ENCODE measurements at regions not wholly inside any gene's neighbourhood (a gene's known extent, or its start where the extent isn't known, plus 50 kb on each side); places are given as distances from the start of the nearest gene placed in this dataset.

- DNase-seq, result no peak
These were observed 393.5 kb downstream of the BRINP1 start for GRCh38 chr9:118975736-118976135.

- no peak for DNase-seq
These were observed 393.1 kb downstream of the BRINP1 start for GRCh38 chr9:118976160-118976559.

GRCh38 chr9:118984607-118985006 is 384.6 kb downstream of the BRINP1 start:
- DNase-seq, result no peak

- no peak for DNase-seq
These were observed 383.4 kb downstream of the BRINP1 start for GRCh38 chr9:118985851-118986250.

- DNase-seq, result no peak
These were observed 382.1 kb downstream of the BRINP1 start for GRCh38 chr9:118987167-118987566.

GRCh38 chr9:118990949-118991348 is 378.3 kb downstream of the BRINP1 start:
- no peak for DNase-seq

- DNase-seq, result no peak
These were observed 377.6 kb downstream of the BRINP1 start for GRCh38 chr9:118991366-118992285.

GRCh38 chr9:118992813-118993794 is 376.1 kb downstream of the BRINP1 start:
- DNase-seq, result no peak

GRCh38 chr9:118993965-118994364 is 375.3 kb downstream of the BRINP1 start:
- DNase-seq, result no peak

GRCh38 chr9:119002491-119002890 is 366.7 kb downstream of the BRINP1 start:
- no peak for DNase-seq

- no peak for DNase-seq
These were observed 366.0 kb downstream of the BRINP1 start for GRCh38 chr9:119003201-119003611.

- no peak for DNase-seq
These were observed 365.2 kb downstream of the BRINP1 start for GRCh38 chr9:119003882-119004617.

- no peak for DNase-seq
These were observed 364.6 kb downstream of the BRINP1 start for GRCh38 chr9:119004618-119004990.

- DNase-seq, result no peak
These were observed 364.1 kb downstream of the BRINP1 start for GRCh38 chr9:119005162-119005561.

GRCh38 chr9:119009249-119009648 is 360.0 kb downstream of the BRINP1 start:
- DNase-seq, result no peak

GRCh38 chr9:119020284-119020683 is 349.0 kb downstream of the BRINP1 start:
- no peak for DNase-seq

GRCh38 chr9:119020730-119021333 is 348.4 kb downstream of the BRINP1 start:
- DNase-seq, result no peak

GRCh38 chr9:119026120-119026519 is 343.1 kb downstream of the BRINP1 start:
- DNase-seq, result no peak

- DNase-seq, result no peak
These were observed 341.1 kb downstream of the BRINP1 start for GRCh38 chr9:119027901-119028699.

GRCh38 chr9:119029886-119030285 is 339.3 kb downstream of the BRINP1 start:
- no peak for DNase-seq

GRCh38 chr9:119033596-119033995 is 335.6 kb downstream of the BRINP1 start:
- DNase-seq, result no peak
